HG02938 (cell line): ENCODE measurements at regions not wholly inside any gene's neighbourhood (a gene's known extent, or its start where the extent isn't known, plus 50 kb on each side); places are given as distances from the start of the nearest gene placed in this dataset.

ENCODE experiments used
- ATAC-seq: cut with Tn5 transposase; IDR thresholded peaks from one replicate; pipeline ENCODE4 v1.9.1; 2021; ENCODE audit warnings: mild to moderate bottlenecking, moderate library complexity; ENCODE audit not compliant: unreplicated experiment

DNA sequence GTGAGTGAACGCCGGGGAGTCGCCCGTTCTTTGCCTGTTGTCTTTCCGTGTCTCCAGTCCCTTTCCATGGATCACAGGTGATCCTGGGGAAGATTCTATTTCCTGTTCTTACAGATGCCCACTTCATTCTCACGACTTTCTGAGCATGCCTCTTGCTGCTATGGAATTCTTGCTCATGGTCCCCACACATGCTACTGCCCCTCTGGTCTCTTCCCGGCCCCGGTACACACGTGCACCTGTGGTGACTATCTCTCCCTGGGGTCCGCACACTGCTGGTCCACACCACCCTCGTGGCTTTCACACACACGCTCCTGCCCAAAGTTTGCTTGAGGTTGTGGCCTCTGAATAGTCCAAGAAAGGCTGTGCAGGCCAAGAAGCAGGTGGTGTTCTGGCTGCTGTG is 67.9 kb upstream of the ALKAL2 start:
- ATAC-seq: no peak

DNA sequence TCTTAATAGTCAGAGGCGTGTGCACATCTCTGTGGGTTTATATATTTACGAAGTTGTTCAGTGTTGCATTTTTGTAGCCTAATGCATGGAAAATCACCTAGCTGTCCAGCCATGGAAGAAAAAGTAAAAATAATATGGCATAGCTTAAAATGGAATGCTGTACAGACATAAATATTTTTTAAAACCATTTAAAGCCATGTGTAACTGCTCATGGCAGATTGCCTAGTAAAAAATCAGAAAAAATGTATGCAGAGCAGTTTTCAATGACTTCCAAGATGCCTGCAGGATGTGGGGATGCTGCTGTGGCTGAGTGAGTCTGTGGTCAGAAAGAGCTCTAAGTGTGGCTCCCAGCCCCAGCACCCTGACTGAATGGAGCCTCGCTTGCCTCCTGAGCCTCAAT is 64.8 kb upstream of the ALKAL2 start:
- ATAC-seq: no peak

DNA sequence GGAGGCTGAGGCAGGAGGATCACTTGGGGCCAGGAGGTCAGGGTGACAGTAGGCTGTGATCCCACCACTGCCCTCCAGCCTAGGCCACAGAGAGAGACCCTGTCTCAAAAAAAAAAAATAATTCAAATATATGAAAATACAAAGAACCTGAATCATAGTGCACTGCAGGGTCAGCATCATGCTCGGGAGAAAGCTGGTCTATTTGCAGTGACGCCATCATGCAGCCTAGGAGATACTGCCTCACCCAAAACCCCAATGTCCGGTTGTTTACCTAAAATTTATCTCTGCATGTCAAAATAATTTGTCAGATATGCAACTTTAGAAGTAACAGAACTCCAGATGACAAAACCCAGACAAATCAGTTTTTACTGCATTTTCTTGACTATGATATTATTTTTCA is 61.5 kb upstream of the ALKAL2 start:
- ATAC-seq: no peak

DNA sequence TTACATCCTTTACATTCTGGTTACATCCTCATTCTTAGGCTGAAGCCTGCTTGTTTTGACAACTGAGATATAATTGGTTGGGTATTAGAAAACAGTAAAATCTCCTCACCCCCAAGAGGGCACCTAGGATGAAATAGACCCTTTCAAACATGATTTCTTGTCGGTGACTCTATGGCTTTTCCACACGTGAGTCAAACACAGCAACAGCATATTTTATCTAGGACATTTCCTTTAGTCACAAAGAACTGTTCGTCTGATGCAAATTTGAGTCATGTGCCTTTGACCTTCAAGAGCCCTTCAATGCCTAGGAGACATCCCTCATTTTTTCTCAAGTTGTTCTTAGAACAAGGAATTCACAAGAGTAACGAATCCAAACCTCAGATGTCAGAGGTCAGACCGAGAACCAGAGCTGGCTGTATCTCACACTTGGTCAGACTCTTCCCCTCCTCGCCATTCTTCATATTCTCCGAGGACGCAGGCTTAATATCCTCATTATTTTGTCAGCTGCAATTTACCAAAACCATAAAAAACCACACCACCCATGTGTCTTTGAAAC is 60.5 kb upstream of the ALKAL2 start:
- ATAC-seq: no peak

DNA sequence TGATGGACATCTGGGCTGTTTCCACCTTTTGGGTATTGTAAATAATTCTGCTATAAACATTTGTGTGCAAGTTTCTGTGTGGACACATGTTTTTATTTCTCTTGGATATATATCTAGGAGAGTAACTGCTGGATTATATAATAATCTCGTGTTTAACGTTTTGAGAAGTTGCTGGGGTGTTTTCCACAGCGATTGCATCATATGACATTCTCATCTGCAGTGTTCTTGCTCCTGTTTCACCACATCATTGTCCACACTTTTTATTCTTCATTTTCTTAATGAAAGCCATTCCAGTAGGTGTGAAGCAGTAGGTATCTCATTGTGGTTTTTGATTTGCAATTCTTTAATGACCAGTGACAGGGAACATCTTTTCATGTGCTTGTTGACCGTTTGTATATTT is 56.9 kb upstream of the ALKAL2 start:
- ATAC-seq: no peak

DNA sequence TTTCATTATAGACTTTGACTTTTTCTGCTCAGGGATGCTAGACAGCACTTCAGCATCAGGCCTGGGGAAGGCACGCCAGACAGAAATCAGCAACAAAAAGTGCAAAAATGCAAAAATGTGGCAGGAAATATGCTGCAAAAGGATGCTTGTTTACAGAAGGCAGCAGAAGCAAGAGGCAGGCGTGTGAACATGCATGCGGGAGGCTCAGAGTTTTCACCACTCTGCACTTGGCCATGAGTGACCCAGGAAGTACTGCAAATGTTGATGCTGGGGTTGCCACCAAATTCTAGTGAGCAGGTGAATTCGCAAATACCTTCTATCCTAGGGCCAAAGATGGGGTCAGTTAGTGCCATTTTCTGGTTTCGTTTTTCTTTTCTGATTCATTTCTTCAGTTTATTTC is 55.5 kb upstream of the ALKAL2 start:
- ATAC-seq: no peak

DNA sequence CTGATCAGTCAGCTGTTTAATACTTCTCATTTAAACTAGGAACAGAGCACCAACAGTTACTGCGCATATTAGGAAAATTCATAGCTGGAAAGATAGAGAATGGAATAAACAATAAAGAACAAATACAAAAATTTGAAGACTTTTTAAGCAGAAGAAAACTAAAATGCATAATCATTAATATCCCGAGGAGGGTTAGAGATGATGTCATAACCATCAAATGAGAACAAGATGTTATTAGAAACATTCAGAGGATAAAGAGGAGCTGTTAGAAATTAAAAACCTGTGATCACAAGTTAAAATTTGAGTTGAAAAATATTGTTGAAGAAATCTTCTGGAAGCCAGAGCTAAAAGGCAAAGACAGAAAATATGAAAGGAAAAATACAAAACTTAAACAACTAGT is 54.0 kb upstream of the ALKAL2 start:
- ATAC-seq: no peak

DNA sequence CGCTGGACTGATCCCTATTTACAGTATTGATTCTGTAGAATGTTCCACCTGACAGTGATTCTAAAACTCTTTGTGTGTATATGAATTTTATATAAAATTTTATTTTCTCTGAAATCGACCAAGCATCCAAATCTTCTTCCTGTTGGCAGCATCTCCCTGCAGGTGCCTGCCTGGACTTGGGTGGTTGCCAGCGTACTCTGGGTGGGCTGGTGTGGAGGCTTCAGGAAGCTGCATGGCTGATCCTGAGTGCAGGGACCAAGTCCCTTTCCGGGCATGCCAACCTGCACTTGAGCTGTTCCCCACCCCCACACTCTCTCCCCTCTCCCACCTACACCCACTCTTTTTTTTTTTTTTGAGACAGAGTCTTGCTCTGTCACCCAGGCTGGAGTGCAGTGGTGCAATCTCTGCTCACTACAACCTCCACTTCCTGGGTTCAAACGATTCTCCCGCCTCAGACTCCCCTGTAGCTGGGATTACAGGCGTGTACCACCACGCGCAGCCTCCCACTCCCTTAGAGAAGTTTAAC is 53.2 kb upstream of the ALKAL2 start:
- no peak for ATAC-seq
